Endothelial cell of hepatic sinusoid (primary cell): ENCODE measurements at regions not wholly inside any gene's neighbourhood (a gene's known extent, or its start where the extent isn't known, plus 50 kb on each side); places are given as distances from the start of the nearest gene placed in this dataset.

Experiments
- in situ Hi-C: cut with HindIII; loops from 2 replicates; pipeline ENCODE4 v1.10.0; 2017; ENCODE audit warnings: low sequenced_read_pairs

DNA sequence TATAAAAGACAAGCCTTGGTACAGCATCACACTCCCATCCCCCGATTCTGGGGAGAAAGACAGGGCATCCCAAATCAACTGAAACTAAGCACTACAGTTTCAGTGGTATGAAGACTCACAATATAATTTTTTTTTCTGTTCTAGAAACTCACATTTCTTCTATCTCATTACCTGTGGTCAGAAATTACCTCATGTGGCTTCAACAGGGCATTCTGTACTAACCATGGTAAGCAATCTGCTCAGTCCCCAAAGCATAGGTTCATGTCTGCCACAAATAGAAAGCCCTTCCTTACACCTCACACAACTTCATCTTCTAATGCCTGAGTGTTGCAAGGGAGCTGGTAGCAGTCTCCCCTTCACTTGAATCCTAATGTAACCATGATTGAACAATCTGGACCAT is 147.4 kb upstream of the POU2AF2 start:
- in situ Hi-C loops, result no loop called here

DNA sequence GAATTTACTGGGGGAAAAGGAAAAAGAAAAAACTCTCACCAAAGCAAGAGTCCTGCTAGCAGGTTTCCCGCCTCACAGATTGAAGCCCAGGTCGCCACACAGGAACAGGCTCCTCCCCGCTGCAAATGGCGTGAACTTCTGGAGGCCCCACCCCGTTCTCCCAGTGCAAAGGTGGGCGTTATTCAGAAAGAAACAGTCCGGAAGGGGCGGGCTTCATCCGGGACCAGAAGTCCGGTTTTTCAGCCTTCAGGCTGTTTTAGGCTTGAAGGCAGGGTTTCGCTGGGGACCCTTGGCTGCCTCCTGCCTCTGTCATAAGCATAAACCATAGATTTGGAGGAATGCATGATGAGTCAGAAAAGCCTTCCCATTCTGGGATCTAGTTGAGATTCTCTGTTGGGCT is 148.3 kb upstream of the POU2AF2 start:
- in situ Hi-C loops, result no loop called here

DNA sequence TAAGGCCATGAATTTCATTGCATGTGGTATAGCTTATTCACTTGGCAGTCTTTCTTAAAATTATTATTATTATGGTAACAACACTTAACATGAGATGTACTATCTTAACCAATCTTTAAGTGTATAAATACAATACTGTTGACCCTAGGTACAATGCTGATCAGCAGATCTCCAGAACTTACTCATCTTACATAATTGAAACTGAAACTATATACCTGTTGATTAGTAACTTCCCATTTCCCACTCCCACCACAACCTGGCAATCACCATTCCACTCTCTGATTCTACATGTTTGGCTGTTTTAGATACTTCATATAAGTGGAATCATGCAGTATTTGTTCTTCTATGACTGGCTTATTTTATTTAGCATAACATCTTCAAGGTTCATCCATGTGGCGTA is 150.2 kb upstream of the POU2AF2 start:
- in situ Hi-C loops, result no loop called here

DNA sequence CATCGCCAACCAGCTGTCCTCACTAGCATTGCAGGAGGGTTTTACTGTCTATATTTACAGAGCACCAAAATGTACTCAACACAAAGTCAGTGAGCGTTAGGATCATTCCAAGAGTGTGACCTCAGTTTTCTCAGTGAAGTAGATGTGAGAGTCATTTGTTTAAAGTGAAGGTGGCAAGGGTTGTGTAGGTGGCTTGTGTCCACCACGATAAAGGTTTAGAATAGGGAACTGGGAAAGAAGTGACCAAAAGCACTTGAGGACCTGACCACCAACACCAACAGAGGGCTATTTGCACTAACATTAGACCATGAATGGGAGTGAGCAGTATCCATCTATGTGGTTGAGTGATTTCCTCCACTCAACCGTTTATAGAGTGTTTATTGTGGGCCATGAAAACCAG is 152.5 kb upstream of the POU2AF2 start:
- in situ Hi-C loops, result no loop called here

DNA sequence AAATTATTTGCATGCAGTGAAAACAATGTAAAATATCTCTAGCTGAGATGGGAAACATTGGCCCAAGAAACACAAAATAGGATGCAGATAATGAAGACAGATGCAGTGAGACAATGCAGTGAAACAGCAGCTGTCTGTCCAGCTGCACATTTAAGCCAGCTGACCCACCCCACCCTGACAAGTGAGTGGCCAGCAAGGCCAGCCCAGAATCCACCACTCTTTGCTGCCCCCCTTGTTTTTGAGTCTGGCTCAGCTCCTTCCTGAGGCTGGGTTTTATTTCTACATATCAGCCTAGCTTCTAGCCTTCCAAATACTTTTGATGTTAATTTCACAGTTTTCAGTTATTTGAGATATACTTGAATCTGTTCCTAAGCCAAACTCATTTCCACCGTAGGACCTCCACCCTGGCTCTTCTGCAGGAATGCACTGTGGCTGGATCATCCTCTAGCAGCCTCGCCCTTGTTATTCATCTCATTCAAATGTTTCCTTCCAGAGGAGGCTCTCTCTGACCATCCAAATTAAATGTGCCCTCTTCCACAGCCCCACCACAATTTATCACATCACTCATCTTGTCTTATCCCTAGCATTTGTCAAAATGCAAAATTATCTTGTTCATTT is 154.1 kb upstream of the POU2AF2 start:
- in situ Hi-C loops, result no loop called here

DNA sequence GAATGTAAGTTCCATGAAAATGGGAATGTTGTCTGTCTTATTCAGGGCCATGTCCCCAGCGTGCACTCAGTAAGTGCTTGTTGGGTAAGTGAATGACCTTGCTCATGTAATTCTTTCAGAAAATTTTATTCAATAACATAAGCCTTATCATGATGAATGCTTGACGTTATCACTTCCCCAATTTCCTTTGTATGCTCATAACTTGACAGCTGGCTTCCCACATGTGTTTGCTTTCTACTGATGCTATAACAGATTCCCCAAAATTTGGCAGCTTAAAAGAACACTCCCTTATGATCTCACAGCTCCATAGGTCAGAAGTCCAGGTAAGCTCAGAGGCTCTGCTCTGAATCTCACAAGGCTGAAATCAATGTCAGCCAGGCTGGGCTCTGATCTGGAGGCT is 155.8 kb upstream of the POU2AF2 start:
- in situ Hi-C loops, result no loop called here

DNA sequence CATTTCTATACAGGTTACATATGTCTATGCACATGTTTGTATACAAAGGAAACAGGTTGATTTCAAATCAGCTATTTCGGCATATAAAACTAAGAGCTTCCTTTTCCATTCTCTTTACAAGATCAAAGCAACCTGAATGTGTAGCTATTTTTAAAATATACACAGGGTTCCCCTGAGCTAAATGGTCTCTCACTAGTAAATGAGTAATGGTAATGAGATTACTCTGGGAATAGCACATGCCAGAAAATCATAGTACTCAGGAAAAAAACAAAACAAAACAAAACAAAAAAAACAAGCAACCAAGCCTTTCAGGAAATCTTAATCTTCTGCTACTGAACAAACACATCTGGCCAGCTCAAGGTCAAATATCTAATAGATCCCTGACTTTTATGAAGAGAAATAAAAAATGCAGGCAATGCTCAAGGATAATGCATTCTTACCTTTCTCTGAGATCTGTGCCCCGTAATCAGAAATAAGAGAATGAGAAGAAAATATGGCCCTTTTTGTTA is 156.6 kb upstream of the POU2AF2 start:
- in situ Hi-C loops, result no loop called here

DNA sequence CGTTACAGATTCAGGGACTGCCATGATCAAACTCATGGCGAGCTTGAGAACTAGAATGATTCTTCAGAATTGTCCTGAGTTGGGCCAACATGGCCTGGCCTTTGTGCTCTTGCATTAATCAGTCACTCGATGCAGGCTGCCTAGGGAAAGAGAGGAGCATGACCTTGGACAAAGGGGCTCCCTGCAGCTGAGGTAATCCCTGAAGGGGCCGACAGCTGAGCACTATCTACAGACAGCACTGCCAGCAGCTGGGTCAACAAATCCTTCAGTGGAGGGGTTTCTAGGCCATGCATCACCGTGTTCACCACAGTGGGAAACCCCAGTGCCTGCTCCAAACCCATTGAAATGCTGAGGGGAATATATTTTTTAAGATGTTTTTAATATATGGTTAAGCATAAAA is 159.5 kb upstream of the POU2AF2 start:
- in situ Hi-C loops, result no loop called here

DNA sequence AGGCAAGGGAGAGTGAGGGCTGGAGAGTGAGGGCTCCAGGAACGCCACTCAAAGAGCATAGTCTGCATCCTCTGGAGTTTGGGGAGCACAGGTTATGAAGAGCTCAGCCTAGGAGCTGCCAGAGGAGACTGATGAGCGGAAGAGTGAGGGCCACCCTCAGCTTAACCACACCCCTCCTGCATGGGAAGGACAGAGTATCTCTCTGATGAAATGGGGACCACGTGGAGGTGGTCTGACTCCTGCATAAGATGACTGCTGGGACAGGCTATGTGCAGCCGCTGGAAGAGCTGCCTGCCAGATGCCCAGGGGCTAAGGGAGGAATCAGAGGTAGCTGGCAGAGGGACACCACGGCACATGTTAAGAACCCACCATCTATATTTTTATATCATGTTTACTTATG is 162.9 kb upstream of the POU2AF2 start:
- in situ Hi-C loops, result no loop called here

DNA sequence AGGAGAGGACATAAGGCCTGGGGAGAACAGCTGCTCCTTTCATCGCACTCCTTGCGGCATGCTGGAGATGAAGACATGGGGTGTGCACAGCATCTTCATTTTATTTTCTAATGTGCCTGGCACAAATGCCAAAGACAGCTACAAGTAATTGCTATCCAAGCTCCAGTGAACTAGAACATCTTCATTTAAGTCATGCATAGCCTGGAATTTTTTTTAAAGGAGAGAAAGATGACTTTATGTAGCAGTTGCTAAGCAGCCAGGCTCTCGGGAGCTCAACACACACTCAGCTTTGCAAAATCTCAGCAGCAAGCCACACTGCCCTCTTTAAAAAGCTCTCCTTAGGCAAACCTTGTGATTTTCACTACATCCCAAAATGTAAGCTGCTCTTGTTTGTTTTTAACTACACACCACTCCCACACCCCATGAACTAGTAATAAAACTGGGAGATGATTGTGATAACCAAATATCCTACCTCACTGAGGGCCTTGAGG is 164.5 kb upstream of the POU2AF2 start:
- in situ Hi-C loops, result no loop called here

DNA sequence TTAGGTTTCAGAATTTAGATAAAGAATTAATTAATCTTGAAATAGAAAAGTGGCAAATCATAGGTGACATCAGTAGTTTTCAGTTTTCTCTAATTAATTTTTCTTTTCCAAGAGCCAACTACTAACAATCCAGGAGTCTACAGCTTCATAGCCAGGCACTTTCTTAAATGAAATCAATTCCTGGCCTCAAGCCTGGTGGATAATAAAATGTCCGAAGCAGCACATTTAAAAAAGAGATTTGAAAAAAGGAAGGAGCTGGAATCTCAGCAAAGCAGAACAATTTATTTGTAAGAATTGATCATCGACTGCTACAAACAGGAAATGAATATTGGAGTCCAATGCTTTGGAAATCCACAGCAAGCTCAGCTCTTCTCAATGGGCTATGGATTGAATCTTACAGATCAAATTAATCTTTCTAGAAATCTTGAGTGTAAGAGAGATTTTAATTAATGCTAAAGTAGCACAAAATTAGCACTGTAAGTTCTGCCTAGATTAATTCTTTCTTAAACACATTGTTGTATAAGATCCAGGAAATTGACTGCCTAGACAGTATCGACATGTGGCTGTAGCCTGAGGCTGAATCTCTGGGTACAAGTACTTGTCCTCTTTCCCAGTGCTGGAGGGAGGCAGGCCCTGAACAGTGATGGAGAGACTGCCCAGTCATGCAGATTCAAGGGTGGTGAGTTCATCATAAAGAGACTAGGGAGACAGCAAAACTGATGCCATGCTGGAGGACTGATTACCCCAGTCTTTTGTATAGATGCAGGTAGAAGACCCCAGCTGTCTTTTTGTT is 167.8 kb upstream of the POU2AF2 start:
- in situ Hi-C loops, result no loop called here

DNA sequence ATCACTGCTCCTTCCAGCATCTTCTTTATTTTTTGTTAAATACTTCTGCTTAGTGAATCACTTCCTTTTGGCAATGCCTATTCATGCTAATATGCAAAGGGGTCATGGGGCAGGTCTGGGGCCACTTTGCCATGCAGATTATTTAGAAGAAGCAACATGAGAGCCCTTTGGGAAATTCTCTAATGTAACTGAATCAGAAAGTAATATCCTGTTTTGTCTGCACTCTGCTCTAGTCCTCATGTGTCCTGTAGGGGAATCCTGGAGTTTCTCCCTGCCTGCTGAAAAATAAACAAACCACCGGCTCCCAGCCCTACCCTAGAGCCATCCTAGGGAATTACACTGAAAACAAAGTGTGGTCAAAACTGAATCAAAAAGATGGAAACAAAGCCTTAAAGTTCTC is 176.5 kb upstream of the POU2AF2 start:
- in situ Hi-C loops, result no loop called here

DNA sequence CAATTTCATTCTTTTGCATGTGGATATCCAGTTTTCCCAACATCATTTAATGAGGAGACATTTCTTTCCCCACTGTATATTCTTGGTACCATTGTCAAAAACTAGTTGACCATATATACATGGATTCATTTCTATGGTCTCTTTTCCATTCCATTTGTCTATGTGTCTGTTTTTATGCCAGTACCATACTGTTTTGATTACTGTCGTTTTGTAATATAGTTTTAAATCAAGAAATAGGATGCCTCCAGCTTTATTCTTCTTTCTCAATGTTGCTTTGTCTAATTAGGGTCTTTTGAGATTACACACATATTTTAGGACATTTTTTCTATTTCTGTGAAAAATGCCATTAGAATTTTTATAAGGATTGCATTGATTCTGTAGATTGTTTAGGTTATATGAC is 177.5 kb upstream of the POU2AF2 start:
- in situ Hi-C loops, result no loop called here

DNA sequence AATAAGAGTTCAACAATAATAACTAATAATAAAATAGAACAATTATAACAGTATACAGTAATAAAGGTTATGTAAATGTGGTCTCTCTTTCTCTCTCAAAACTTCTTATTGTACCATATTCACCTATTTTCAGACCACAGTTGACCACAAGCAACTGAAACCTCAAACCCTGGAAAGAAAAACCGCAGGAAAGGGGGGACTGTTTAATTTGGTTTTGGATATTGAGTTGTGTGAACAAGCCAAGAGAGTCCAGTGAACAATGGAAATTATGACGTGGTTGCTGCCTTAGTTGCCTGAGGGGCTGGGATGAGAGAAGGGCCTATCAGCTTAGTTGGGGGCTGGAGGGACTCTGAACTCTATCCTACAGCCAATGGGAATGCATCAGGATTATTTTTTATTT is 178.7 kb upstream of the POU2AF2 start:
- in situ Hi-C loops, result no loop called here

DNA sequence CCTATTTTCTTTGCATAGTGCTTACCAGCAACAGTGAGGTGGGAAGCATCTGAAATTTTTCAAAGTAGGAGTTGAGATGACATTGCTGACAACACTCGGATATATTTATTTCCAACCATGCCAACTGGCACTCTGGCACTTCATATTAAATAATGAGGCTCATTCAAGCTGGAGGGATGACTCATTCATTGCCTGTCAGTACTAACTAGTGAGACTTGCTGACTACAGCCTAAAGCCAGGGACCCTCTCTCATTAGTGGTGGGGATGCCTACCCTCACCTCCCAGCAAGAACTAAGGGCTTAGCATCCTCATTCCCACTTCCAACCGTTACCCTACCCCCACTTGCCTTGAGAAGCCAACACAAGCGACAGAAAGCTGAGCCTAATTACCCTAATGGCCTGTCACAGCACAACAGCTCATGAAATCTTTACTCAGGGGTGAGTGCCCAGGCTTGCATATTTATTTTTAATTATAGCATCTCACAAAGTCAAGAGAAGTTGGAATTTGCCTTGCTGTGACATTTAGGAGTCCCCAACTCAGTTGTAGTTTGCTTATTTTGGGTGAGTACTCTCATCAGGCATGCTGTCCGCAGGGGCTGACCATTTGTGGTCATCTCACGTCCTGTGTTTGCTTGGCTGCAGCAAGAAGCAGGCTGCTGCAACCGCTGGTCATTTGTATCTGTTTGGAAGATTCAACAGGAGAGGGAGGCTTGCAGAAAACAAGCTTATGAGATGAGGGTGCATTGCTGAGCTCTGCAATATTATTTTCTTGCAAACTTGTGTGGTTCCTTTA is 181.6 kb upstream of the POU2AF2 start:
- in situ Hi-C loops, result no loop called here

DNA sequence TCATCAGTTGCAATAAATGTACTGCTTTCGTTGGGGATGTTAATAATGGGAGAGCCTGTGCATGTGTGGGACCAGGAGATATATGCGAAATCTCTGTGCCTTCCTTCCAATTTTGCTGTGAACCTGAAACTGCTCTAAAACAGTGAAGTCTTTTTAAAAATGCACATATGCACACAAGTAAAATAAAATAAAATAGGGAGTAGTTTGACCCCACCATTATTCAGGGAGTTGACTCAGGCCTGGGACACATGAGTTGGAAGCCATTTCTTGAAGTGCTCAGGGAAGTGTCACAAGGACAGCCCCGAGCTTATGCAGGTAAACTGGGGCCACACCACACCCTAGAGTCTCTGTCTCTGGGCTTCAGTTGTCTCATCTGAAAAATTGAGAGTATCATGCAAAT is 183.1 kb upstream of the POU2AF2 start:
- in situ Hi-C loops, result no loop called here

DNA sequence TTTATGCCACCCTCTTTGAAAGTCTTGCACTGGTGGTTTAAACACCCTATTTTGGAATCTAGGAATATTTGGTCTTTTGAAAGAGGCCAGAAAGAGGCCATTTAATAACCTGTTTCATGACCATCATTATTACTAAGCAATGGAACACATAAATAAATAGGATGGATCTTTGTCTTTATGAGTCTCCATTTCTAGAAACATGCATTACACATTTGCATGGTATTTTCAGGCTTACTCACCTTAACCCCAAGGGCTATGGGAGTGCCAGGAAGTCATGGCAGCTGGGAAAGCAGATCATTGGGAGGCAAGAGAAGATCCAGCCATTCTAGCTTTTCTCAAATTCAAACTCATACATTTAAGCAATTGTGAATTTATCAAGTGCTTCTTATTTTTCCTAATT is 185.8 kb upstream of the POU2AF2 start:
- in situ Hi-C loops, result no loop called here

DNA sequence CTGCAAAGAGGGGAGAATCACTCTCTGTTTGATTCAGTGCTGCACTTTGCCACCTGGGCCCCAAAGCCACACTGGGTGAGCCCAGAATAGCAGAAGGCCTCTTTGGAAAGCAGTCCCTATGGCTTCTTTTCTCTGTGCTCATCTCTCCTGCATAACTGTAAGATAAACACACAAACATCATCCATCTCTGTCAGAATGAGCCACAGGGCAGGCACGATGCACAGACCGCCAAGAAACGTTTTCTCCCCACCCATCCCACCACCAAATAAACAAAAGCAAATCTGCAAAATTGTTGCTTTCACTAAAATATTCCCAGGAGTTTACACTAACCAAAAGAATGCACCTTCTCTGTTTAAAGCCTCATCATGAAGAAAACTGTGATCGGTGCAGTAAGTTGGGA is 196.4 kb upstream of the POU2AF2 start:
- in situ Hi-C loops, result no loop called here

DNA sequence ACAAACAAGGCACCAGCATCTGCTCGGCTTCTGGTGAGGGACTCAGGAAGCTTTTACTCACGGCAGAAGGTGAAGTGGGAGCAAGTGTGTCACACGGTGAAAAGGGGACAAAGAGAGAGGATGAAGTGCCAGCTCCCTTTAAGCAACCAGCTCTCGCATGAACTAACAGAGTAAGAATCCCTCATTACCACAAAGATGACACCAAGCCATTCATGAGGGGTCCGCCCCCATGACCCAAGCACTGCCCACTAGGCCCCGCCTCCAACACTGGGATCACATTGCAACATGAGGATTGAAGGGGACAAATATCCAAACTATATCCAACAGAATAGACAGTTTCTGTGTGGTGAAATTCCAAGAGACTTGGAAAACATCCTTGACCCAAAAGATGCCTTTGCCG is 198.2 kb upstream of the POU2AF2 start:
- in situ Hi-C loops, result no loop called here

DNA sequence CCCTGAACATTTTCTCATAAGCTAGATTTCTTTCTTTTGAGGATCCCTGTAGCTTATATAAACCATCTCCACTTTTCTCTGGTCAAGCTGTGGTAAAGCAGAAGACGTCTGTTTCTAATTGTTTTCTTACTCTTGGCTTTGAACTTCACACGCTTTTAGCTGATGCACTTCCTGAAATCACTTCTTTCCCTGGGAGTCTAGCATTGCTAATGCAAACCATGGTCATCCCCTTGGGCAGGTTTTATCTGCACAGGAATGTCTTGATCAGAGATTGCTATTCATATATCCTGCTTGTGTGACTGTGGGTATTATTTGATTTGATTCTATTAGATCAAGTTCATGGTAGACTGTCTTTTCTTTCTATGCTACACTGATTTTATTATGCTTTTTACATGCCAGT is 199.2 kb upstream of the POU2AF2 start:
- in situ Hi-C loops, result no loop called here

DNA sequence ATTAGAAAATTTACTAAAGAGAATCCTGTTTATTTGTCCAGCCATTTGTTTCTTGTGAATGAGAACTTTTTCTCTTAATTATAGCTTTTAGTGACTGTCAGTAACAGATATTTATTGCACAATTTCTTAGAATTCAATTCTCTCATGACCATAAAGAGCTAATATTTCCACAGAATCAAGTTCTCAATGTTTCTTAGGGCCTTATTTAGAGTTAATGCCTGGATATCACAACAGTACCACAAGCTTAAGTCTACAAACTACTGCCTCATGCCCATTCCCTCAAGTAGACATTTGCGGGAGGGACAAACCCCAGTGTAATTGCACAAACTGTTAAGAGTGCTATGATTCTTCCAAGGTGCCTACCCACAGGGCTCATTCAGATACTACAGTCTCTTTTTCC is 199.7 kb upstream of the POU2AF2 start:
- in situ Hi-C loops, result no loop called here

DNA sequence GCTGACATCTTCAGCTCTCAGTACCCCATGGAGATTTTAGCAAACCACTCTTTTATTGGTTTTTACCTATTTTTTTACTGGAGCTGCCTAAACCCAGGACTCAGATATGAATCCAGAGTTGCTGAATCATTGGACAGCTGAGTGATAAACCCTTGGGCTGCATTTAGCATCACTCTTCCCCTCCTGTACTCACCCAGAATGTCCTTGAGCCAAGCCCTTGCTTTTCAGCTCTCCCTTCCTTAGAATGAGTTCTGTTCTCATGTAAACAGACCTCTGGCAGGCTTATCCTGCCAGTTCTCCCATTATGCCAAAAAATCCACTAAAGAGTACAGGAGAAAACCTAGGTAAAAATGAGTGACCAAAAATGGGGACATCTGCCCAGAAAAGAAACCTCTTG is 200.1 kb upstream of the POU2AF2 start:
- in situ Hi-C loops, result no loop called here
